Kidney (tissue), 13 donors: ENCODE measurements at regions not wholly inside any gene's neighbourhood (a gene's known extent, or its start where the extent isn't known, plus 50 kb on each side); places are given as distances from the start of the nearest gene placed in this dataset.
A peak's percentile ranks its signal among the peaks of the same experiment; 100 is the strongest.

Experiments used
- DNase-seq, 5 donors: peaks; one replicate each; pipeline ENCODE4 v3.0.0-alpha.2; 2013 to 2020
- FAIRE-seq: peaks from 2 replicates; lab custom pipeline; 2012; peaks lifted over from hg19 to GRCh38; lab: Jason Lieb, UNC
- H3K27ac ChIP-seq, 2 donors: one replicate each; pipeline ENCODE4 v1.7.0; 2013; ENCODE audit warnings: low read depth in 2 of 2, low read length in 2 of 2, inconsistent platforms in 1 of 2
- H3K27me3 ChIP-seq: one replicate; pipeline ENCODE4 v1.7.1; 2013; ENCODE audit warnings: low read length, inconsistent platforms; ENCODE audit not compliant: control insufficient read depth, insufficient read depth
- H3K36me3 ChIP-seq, 3 donors: one replicate each; pipeline versions ENCODE4 v1.7.0 to v1.7.1; 2013; ENCODE audit warnings: low read length in 3 of 3, control low read depth in 1 of 3, inconsistent platforms in 1 of 3; ENCODE audit not compliant: insufficient read depth in 3 of 3, control insufficient read depth in 2 of 3
- H3K4me1 ChIP-seq, 3 donors: one replicate each; pipeline versions ENCODE4 v1.7.0 to v1.7.1; 2013; ENCODE audit warnings: low read length in 3 of 3, inconsistent platforms in 1 of 3, low read depth in 1 of 3; ENCODE audit not compliant: control insufficient read depth in 2 of 3, insufficient read depth in 2 of 3
- H3K4me3 ChIP-seq, 3 donors: one replicate each; pipeline versions ENCODE4 v1.7.0 to v1.8.1; 2013; ENCODE audit warnings: low read length in 3 of 3, control low read depth in 1 of 3, inconsistent platforms in 1 of 3
- H3K9ac ChIP-seq, 3 donors: one replicate each; pipeline versions ENCODE4 v1.7.0 to v1.7.1; 2013; ENCODE audit warnings: low read length in 3 of 3, control low read depth in 1 of 3, inconsistent platforms in 1 of 3
- H3K9me3 ChIP-seq, 3 donors: one replicate each; pipeline versions ENCODE4 v1.7.0 to v1.7.1; 2013; ENCODE audit warnings: low read length in 3 of 3, control low read depth in 1 of 3, inconsistent platforms in 1 of 3; ENCODE audit not compliant: control insufficient read depth in 2 of 3, insufficient read depth in 1 of 3
- CTCF ChIP-seq: IDR thresholded peaks from 3 replicates; pipeline ENCODE4 v1.5.1; 2012; ENCODE audit warnings: mild to moderate bottlenecking, moderate library complexity, borderline replicate concordance; ENCODE audit not compliant: insufficient read depth; ENCODE audit errors: extremely low read depth
- intact Hi-C: fragments of 100-400 bp; cut with DNase I; formaldehyde crosslinking; loops from one replicate; pipeline ENCODE4 v1.11.1; 2022
- donor health status: control.
- donor health status: control.
- donor health status: control.
- donor health status: control.
- donor health status: control.
- donor health status: DM: yes; HTN: yes; CAD: no.
- donor health status: Normal renal cell carcinoma (clear cell type).

- FAIRE-seq: no peak
- intact Hi-C loops: no loop called here
- no peaks in the 10 kb centered on the region for H3K9me3 ChIP-seq
- H3K4me3 ChIP-seq: no peak overlapping the region
- H3K27me3 ChIP-seq: no peaks in the 10 kb centered on the region
- no peak overlapping the region for H3K27ac ChIP-seq
- no peaks in the 10 kb centered on the region for H3K4me1 ChIP-seq
- no peak overlapping the region for H3K9ac ChIP-seq
- no peak for DNase-seq
- no peaks in the 10 kb centered on the region for H3K36me3 ChIP-seq
- no peak for TF ChIP-seq CTCF
These were observed 75.8 kb downstream of the MAGEB10 start for GRCh38 chrX:27883468-27884092.

GRCh38 chrX:27882695-27883094 is 74.9 kb downstream of the MAGEB10 start:
- H3K27me3 ChIP-seq: no peaks in the 10 kb centered on the region
- FAIRE-seq (peak; percentile 47), DNase-seq (no peak)
- H3K9me3 ChIP-seq: no peaks in the 10 kb centered on the region
- H3K27ac ChIP-seq: no peak overlapping the region
- no peak overlapping the region for H3K4me3 ChIP-seq
- intact Hi-C loops: no loop called here
- no peak for TF ChIP-seq CTCF
- no peaks in the 10 kb centered on the region for H3K4me1 ChIP-seq
- H3K36me3 ChIP-seq: no peaks in the 10 kb centered on the region
- H3K9ac ChIP-seq: no peak overlapping the region

GRCh38 chrX:27878862-27879261 is 71.1 kb downstream of the MAGEB10 start:
- no peak for TF ChIP-seq CTCF
- H3K9ac ChIP-seq: no peak overlapping the region
- H3K27me3 ChIP-seq: no peaks in the 10 kb centered on the region
- no peaks in the 10 kb centered on the region for H3K9me3 ChIP-seq
- no peaks in the 10 kb centered on the region for H3K36me3 ChIP-seq
- H3K4me1 ChIP-seq: no peaks in the 10 kb centered on the region
- H3K4me3 ChIP-seq: no peak overlapping the region
- intact Hi-C loops: no loop called here
- no peak overlapping the region for H3K27ac ChIP-seq
- DNase-seq (no peak), FAIRE-seq (no peak)
